RWPE1 (cell line): ENCODE measurements at regions not wholly inside any gene's neighbourhood (a gene's known extent, or its start where the extent isn't known, plus 50 kb on each side); places are given as distances from the start of the nearest gene placed in this dataset.

Source experiments
- CTCF ChIA-PET: fragments of 350-600 bp; sonication (Branson Sonifier 250); formaldehyde crosslinking; extraction: SDS; loops from one replicate; lab custom pipeline; 2021; lab: Yijun Ruan, JAX
- POLR2A ChIA-PET: fragments of 400-600 bp; formaldehyde crosslinking; extraction: SDS; loops from one replicate; lab custom pipeline; 2020; ENCODE audit warnings: antibody characterized with exemption; ENCODE audit not compliant: low non-redundant PET; lab: Yijun Ruan, JAX
- DNase-seq: peaks from one replicate; pipeline ENCODE4 v3.0.0; 2012; ENCODE audit warnings: low spot score
- H3K27ac ChIP-seq: fragments of 450-650 bp; 2 replicates; pipeline ENCODE4 v1.5.1; 2017
- TF ChIP-seq, protein P1 (sequence below): fragments of 450-650 bp; conservative IDR thresholded peaks from 2 replicates; pipeline ENCODE4 v1.5.1; 2017; ENCODE audit warnings: low read depth, mild to moderate bottlenecking

GRCh38 chr3:5613599-5613998, 426.1 kb downstream of the EDEM1 start:
- CTCF ChIA-PET, result no interaction called here
- DNase-seq, result no peak
- no peak overlapping the region for H3K27ac ChIP-seq
- TF ChIP-seq, protein P1, sequence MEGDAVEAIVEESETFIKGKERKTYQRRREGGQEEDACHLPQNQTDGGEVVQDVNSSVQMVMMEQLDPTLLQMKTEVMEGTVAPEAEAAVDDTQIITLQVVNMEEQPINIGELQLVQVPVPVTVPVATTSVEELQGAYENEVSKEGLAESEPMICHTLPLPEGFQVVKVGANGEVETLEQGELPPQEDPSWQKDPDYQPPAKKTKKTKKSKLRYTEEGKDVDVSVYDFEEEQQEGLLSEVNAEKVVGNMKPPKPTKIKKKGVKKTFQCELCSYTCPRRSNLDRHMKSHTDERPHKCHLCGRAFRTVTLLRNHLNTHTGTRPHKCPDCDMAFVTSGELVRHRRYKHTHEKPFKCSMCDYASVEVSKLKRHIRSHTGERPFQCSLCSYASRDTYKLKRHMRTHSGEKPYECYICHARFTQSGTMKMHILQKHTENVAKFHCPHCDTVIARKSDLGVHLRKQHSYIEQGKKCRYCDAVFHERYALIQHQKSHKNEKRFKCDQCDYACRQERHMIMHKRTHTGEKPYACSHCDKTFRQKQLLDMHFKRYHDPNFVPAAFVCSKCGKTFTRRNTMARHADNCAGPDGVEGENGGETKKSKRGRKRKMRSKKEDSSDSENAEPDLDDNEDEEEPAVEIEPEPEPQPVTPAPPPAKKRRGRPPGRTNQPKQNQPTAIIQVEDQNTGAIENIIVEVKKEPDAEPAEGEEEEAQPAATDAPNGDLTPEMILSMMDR, result no peak
- POLR2A ChIA-PET, result no interaction called here

GRCh38 chr3:5616873-5617272, 429.4 kb downstream of the EDEM1 start:
- TF ChIP-seq, protein P1, result no peak
- POLR2A ChIA-PET, result no interaction called here
- DNase-seq, result no peak
- no peak overlapping the region for H3K27ac ChIP-seq
- CTCF ChIA-PET, result no interaction called here

GRCh38 chr3:5618170-5618569, 430.7 kb downstream of the EDEM1 start:
- TF ChIP-seq, protein P1, result no peak
- POLR2A ChIA-PET, result no interaction called here
- CTCF ChIA-PET, result no interaction called here
- DNase-seq, result no peak
- H3K27ac ChIP-seq, result no peak overlapping the region

DNA sequence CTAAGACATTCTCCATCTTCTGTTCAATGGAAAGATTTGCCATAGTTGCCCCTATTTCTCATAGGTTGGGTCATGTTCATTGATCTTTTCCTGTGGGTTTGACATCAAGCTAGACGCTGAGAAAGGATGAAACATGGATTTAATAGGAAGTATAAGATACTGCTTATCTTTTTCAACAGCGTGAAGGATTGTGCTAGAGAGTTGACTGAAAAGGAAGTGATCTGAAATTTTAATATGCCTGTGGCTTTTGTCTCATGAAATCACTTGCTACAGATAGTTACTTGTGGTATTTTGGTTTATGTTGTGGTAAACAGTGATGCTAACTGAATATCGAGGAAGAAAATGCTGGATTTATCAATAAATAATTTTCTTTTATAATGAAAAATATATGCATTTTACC, 442.9 kb downstream of the EDEM1 start:
- no peak for DNase-seq
- TF ChIP-seq, protein P1, result no peak
- CTCF ChIA-PET, result no interaction called here

DNA sequence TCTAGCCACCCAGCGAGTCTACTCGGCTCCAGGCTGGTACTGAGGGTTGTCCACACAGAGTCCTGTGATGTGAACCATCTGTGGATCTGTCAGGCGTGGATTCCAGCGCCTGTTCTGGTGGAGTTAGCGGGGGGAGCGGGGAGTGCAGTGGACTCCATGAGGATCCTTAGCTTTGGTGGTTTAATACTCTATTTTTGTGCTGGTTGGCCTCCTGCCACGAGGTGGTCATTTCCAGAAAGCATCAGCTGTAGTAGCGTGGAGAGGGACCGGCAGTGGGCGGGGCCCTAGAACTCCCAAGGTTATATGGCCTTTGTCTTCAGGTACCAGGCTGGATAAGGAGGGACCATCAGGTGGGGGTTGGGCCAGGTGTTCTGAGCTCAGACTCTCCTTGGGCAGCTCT, 446.5 kb downstream of the EDEM1 start:
- H3K27ac ChIP-seq, result no peak overlapping the region
- CTCF ChIA-PET, result no interaction called here
- POLR2A ChIA-PET, result no interaction called here
- TF ChIP-seq, protein P1, result no peak
- DNase-seq, result no peak

More for the DNA sequence above, 442.9 kb downstream of the EDEM1 start:
- H3K27ac ChIP-seq, result no peak overlapping the region
- POLR2A ChIA-PET, result no interaction called here

- DNase-seq, result no peak
- POLR2A ChIA-PET, result no interaction called here
- TF ChIP-seq, protein P1, result no peak
Observed at GRCh38 chr3:5634411-5634810, 446.9 kb downstream of the EDEM1 start.

DNA sequence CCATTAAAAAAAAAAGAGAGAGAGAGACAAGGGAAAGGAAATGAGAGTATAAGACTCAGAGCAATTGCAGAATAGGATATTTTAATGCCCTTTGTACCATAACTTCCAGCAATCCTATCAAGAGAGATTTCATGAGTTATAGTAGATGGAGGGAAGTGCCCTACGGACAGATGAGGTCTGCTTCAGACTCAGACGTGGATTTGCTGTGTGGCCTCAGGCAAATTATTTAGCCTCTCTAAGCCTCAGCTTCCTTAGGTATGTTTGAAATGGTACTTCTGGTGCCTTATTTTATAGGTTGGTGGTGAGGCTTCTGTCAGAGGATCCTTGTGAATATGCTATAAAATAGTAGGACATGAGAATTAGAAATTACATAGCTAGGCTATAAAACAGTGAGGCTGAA, 448.2 kb downstream of the EDEM1 start:
- DNase-seq, result no peak
- ChIA-PET POLR2A (no interaction called here), CTCF (no interaction called here)
- no peak overlapping the region for H3K27ac ChIP-seq
- TF ChIP-seq, protein P1, result no peak

More at GRCh38 chr3:5634411-5634810, 446.9 kb downstream of the EDEM1 start:
- H3K27ac ChIP-seq, result no peak overlapping the region
- CTCF ChIA-PET, result no interaction called here
